HUDEP-2 (cell line): ENCODE measurements at regions not wholly inside any gene's neighbourhood (a gene's known extent, or its start where the extent isn't known, plus 50 kb on each side); places are given as distances from the start of the nearest gene placed in this dataset.

Source experiments
- DNase-seq, 76 experiments: peaks; one replicate each; lab custom pipeline; 2025; ENCODE audit not compliant: unreplicated experiment in 76 of 76; lab: John Stamatoyannopoulos, UW

- DNase-seq, result no peak
Observed at GRCh38 chr13:107170270-107170931, 602.5 kb upstream of the ARGLU1 start.

DNA sequence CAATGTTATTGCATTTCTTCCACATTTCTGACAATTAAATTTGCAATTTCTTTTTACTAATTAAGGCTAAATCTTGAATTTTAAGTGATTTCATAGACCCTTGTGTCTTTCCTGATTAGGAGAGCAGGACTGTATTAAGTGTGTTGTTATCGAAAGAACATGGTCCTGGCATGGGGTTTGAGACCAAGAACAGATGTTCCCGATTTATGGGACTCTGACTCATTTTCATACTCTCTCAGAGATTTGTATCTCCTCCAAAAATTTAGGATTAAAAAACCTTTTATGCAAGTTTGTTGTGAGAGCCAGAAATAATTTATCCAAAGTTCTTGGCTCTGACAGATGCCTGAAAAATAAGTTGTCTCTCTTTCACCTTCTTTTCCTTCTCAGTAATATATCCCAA is 589.3 kb upstream of the ARGLU1 start:
- no peak for DNase-seq

- DNase-seq, result no peak
Observed at GRCh38 chr13:107144432-107144831, 576.5 kb upstream of the ARGLU1 start.

DNA sequence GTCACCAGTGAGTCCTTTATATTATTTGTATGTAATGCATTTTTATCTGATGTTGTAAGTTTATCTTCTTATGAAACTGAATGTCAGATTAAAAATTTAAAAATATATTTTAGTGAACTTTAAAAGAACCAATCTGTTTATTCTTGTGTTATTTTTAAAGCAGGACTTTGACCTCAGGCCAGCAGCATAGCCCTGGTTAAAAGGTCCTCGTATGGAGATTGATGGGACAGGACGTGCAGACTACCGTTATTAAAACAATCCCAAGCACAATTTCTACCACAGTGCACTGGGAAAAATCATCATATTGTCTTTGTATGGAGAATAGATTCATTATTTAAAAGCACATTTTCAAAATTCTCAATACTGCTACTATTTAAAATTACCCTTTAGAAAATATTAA is 573.8 kb upstream of the ARGLU1 start:
- DNase-seq, result no peak

DNA sequence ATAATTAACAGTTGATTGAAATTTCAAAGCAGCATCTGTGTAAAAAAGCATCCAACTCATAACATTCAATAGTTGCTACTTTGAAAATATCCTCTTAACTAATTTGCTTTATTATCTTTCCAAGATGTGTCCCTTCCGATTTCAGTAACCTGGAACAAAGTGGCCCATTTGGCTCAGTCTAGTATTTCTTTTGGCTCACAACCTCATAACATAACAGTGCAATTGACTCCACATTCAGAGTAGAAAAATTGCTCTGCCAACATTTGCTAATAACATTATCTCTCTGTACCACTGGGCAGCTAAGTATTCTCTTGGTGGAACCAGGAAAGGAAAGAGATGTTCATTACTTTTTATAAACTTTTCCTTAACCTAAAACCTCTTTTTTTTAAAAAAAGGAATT is 571.1 kb upstream of the ARGLU1 start:
- no peak for DNase-seq

DNA sequence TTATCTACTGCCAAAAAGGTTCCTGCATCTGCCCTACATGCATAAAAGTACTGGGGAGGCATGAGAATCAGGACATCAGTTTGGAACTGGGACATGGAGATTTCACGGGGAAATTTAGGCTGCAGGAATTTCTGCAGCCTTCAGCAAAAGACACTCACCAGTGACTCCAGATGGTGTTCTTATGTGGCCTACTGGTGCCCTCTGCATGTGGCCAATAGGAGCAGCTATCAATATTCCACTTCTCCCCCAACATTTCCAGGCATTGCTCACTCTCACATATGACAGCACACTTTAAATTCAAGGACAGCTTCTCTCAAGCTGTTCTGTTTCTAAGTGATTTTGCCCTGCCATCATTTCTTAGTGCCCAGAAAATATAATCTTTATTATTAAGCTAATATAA is 570.5 kb upstream of the ARGLU1 start:
- DNase-seq, result no peak

DNA sequence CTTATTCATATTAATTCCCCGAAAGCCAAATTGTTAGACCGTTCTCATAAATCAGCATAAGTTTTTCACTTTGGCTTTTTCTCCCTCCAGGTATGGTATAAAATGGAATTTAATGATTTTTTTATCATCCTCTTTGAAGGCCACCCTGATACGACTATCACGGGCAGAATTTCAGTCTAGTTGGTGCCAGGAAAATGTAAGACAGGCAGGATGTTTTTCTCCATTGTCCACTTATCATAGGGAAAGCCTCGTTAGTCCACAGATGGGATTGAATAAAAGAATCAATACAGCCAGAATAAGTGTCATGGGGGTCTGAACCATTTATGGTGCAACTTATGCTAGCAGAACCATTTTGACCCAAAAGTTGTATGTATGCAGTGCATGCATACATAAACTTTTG is 566.0 kb upstream of the ARGLU1 start:
- DNase-seq, result no peak

GRCh38 chr13:107130566-107130965 is 562.6 kb upstream of the ARGLU1 start:
- DNase-seq, result no peak

GRCh38 chr13:107124730-107125129 is 556.8 kb upstream of the ARGLU1 start:
- DNase-seq, result no peak

GRCh38 chr13:107124129-107124718 is 556.3 kb upstream of the ARGLU1 start:
- peak in 1 of 76 experiments; percentile 4 for DNase-seq

- DNase-seq, result no peak
Observed at GRCh38 chr13:107121793-107122192, 553.9 kb upstream of the ARGLU1 start.

DNA sequence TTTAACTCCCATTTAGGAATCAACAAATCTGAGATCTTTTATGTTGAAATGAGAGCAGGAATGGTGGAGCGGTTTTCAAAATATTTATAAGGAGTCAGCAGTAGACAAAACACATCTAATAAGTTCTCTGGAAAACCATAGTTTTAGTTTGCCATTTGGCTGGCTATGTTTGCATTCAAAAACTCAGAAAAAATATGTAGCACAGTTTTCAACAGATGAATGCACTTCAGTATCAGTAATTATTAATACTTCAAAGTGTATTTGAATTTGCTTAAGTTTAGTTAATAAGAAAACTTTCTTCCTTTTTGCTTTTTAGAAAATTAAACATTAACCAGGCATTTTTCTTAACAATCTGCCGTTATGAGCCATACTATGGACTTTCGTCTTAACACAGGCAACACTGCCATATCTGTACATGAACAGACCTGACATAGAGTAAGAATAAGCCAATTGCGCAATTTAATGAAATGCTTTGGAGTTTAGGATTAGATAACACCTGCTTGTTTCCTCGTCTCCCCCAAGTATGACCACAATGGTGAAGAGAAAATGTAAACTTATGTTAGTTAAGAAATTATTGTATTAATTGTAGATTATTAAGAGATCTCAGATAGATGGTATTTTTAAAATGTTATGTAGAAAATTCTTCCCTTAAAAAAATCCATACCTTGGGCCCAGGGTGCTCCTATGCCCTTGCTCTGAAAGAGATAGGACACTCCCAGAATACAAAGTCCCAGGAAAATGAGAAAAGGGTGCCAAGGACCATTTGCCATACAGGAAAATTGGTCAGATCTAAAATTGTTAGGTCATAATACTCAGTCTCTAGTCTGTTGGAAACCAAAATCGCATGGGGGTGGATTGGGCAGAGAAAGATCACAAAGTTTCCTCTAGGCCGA is 552.3 kb upstream of the ARGLU1 start:
- no peak for DNase-seq

- DNase-seq, result no peak
Observed at GRCh38 chr13:107118506-107118905, 550.6 kb upstream of the ARGLU1 start.

GRCh38 chr13:107117327-107118012 is 549.5 kb upstream of the ARGLU1 start:
- no peak for DNase-seq

GRCh38 chr13:107113387-107113786 is 545.5 kb upstream of the ARGLU1 start:
- no peak for DNase-seq

DNA sequence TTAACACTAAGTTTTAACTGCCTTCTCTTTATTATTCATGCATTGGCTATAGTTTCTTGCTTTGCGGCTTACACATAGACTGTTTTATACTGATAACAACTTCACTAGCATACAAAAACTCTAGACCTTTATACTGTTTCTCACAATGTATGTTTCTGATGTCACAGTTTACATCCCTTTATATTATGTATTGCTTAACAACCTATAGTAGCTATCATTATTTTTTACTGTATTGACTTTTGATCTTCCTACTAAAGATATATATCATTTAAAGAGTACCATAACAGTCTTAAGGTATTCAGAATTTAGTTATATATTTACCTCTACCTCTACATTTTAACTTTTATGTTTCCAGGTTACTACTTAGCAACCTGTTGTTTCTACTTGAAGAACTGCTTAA is 543.3 kb upstream of the ARGLU1 start:
- DNase-seq, result no peak

- no peak for DNase-seq
Observed at GRCh38 chr13:107104631-107105030, 536.7 kb upstream of the ARGLU1 start.

DNA sequence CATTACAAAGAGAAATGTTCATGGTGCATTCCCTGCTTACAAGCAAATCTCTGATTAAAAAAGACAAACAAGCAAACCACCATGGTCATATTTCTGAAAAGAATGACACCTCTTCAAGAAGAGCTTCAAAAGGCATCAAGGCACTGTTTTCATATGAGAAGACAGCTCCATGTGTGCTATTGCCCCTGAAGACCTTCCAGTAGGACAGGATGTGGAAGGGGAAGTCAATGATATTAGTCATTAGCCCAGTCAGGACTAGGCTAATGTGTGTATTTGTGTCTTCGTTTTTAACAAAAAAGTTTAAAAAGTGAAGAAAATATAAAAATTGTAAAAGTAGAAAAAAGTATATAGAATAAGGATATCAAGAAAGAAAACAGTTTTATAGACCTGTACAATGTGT is 534.7 kb upstream of the ARGLU1 start:
- no peak for DNase-seq

DNA sequence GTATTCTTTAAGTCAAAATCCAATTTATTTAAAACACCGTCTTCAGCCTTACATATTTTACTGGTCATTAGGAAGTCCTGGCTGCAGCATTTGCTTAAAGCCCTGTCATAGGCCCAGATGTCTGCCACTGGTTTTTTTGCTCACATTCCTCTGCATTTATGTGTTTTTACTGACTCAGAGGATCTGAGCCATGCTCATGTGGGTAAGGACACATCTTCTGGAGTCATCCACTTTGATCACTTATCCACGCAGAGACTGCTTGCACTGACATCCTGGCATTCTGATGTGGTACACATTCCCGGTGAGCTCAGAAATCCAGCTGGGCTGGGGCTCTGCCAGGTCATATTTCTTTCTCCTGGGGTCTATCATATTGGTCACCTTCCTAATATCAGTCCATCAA is 531.7 kb upstream of the ARGLU1 start:
- no peak for DNase-seq

DNA sequence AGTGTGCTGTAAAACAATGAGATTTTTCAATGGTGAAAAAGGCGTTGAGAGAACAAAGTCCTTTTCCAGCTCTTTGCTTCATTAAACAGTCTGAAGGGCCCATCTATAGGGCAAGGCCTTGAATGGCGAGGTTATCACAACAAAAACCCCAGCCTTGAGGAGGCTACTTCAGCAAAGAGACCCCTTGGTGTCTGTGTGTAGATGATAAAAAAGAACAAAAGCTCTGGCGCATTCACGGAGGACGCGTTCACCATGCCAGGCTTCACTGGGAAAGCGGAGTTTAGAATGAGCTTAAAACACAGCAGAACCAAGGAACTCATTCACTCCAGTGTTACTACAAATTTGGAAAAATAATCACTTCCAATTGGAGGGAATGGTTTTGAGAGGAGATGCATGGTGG is 530.0 kb upstream of the ARGLU1 start:
- DNase-seq, result no peak

GRCh38 chr13:107095876-107096275 is 527.9 kb upstream of the ARGLU1 start:
- no peak for DNase-seq
